Hepatocyte (in vitro differentiated cells): ENCODE measurements at regions not wholly inside any gene's neighbourhood (a gene's known extent, or its start where the extent isn't known, plus 50 kb on each side); places are given as distances from the start of the nearest gene placed in this dataset.

Experiments used
- CTCF ChIP-seq: fragments of 200-600 bp; sonication (generic); IDR thresholded peaks from 2 replicates; pipeline ENCODE4 v1.5.1; 2016; ENCODE audit warnings: antibody characterized with exemption, mild to moderate bottlenecking; ENCODE audit not compliant: poor library complexity
- EZH2phosphoT487 ChIP-seq: fragments of 200-600 bp; sonication (generic); IDR thresholded peaks from one replicate; pipeline ENCODE4 v1.6.1; 2018; ENCODE audit warnings: antibody characterized with exemption, mild to moderate bottlenecking, low read depth, moderate library complexity; ENCODE audit not compliant: unreplicated experiment, severe bottlenecking

DNA sequence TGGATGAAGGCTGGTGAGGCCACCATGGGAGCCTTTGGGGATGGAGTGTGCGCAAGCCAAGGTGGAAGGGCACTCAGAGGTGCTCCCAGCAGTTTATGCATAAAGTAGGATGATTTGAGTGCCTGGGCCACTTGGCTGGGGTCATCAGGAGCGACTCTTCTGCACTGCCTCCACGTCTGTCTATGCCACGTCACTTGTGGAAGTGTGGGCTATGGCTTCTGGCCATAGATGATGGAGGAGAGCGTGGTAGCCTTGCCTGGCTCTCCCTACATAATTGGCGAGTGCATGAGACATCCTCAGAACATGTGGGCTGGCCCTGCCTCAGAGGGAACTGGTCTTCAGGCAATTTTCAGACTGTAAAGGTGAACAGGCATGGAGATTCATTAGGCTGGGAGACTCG, 182.9 kb downstream of the TEX29 start:
- no peak for TF ChIP-seq CTCF
- no peak for TF ChIP-seq EZH2phosphoT487
